GM12864 (cell line): ENCODE measurements at regions not wholly inside any gene's neighbourhood (a gene's known extent, or its start where the extent isn't known, plus 50 kb on each side); places are given as distances from the start of the nearest gene placed in this dataset.

Experiments used
- DNase-seq: peaks from one replicate; pipeline ENCODE4 v3.0.0-alpha.2; 2011; ENCODE audit warnings: low read depth
- H3K4me3 ChIP-seq: 2 replicates; pipeline ENCODE4 v1.5.1; 2011; ENCODE audit warnings: mild to moderate bottlenecking, low read depth, low read length, control low read depth
- TF ChIP-seq, protein P1 (sequence below): IDR thresholded peaks from 2 replicates; pipeline ENCODE4 v1.5.1; 2011; ENCODE audit warnings: low read depth, mild to moderate bottlenecking, moderate library complexity, low read length, control low read depth, inconsistent platforms; ENCODE audit errors: missing control alignments

DNA sequence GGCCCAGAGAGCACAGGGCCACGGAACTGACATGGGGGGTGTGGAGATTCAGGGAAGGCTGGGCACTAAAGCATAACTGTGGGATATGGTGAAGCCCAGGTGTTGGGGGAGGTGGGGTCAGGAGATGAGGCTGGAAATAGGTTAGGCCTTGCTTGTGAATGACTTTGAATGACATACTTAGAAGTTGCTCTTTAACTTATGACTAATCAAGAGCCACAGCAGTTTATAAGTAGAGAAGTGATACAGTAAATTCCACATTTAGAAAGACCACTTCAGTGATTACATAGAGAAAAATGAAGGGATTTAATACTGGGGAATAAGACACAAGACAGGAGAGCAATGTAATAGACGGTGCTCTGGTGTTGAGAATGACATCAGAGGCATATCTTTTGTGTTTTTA lies 120.8 kb upstream of the SEC61G start:
- H3K4me3 ChIP-seq: no peak overlapping the region
- no peak for DNase-seq
- TF ChIP-seq, protein P1, sequence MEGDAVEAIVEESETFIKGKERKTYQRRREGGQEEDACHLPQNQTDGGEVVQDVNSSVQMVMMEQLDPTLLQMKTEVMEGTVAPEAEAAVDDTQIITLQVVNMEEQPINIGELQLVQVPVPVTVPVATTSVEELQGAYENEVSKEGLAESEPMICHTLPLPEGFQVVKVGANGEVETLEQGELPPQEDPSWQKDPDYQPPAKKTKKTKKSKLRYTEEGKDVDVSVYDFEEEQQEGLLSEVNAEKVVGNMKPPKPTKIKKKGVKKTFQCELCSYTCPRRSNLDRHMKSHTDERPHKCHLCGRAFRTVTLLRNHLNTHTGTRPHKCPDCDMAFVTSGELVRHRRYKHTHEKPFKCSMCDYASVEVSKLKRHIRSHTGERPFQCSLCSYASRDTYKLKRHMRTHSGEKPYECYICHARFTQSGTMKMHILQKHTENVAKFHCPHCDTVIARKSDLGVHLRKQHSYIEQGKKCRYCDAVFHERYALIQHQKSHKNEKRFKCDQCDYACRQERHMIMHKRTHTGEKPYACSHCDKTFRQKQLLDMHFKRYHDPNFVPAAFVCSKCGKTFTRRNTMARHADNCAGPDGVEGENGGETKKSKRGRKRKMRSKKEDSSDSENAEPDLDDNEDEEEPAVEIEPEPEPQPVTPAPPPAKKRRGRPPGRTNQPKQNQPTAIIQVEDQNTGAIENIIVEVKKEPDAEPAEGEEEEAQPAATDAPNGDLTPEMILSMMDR: no peak

DNA sequence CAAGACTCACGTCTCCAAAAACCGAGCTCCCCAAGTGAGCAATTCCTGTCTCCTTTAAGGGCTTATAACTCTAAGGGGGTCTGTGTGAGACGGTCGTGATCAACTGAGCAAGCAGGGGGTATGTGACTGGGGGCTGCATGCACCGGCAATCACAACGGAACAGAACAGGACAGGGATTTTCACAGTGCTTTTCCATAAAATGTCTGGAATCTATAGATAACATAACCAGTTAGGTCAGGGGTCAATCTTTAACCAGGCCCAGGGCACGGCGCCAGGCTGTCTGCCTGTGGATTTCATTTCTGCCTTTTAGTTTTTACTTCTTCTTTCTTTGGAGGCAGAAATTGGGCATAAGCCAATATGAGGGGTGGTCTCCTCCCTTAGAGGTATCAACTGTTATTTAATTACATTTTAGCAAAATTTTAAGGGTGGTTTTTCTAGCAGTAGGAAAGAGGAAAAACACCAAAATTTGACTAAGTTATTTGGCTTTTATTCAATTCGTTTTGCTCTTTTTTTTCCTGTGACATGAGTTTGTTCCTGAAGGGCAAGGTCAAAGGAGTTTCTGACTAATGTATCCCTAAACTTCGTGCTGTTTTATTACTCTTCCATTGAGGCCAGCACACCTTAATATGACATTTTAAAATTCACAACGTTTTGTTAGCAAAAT lies 121.4 kb upstream of the SEC61G start:
- H3K4me3 ChIP-seq: no peak overlapping the region
- no peak for DNase-seq
- TF ChIP-seq, protein P1: no peak

DNA sequence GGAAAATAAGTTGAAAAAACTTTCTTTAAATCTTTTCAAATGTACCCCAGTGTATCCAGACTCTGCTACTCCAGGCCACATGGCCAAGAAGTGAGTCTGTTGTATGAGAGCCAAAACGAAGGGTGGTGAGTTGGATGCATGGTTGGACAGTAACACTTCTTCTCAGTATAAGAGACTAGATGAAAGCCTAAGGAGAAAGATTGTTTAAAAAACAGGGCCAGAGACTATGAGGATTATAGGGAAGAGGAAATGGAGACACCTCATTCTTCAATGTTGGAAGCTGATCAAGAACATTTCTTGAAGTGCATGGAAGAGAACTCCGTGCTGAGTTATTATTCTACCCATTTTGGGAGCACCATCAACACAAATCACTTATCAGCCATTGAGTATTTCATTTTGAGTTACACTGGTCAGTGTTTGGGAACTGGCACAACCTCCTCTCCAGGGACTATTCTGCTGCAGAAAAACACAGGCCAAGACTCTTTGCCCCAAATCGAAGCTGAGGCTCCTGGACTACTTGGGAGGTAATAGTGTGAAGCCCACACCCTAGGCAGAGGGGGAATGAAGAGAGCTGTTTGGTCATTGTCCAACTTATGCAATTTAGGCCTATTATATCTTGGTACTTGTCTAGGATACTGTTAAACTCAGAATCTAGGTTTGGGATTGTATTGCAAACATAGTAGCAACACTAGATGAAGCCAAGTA lies 123.0 kb upstream of the SEC61G start:
- no peak for DNase-seq
- TF ChIP-seq, protein P1: no peak
- H3K4me3 ChIP-seq: no peak overlapping the region

DNA sequence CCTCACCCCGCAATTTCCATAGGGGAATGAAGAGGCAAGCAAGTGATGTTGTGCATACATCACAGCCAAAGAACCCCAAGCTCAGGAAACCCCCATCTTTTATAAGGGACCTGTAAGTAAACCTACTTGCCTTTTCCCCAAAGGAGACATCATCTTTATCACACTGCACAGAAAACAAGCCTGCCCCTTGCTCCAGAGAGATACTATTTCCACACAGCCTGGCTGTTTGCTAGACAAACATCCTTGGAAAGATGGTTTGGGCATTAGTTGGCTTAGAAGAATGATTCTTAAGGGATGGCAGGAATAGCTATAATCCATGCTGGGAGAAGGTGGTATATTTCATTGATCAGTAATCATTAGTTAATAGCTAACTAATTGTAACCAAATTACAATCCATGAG lies 123.7 kb upstream of the SEC61G start:
- TF ChIP-seq, protein P1: no peak
- H3K4me3 ChIP-seq: no peak overlapping the region
- DNase-seq: no peak

DNA sequence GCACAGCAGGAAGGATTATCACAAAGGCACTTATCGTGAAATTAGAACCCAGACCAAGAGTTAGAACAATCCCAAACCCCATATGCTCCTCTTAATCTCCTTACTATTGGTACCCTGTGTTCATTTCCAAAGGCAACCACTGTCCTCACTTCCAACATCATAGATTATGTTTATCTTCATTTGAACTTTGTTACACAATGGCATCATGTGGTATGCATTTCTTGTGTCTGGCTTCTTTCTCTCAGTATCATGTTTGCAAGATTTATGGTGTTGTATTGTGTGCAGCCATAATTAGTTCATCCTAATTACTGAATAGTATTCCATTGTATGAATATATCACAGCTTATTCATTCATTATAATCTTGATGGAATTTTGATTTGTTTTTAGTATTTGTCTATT lies 124.6 kb upstream of the SEC61G start:
- H3K4me3 ChIP-seq: no peak overlapping the region
- DNase-seq: no peak
- TF ChIP-seq, protein P1: no peak

DNA sequence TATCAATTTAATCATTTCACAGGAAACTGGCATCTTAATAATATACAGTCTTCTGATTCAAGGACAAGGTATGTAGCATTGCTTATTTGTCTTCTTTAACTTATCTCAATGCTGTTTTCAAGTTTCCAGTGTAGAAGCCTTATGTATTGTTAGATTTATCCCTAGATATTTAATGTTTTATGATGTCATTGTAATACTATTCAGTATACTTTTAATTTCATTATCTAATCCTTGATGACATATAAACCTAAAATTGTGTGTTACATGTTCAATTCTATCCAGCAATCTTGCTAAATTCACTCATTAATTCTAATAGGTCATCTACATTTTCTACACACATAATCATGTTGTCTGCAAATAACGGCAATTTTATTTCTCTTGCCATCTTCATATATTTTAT lies 126.3 kb upstream of the SEC61G start:
- no peak overlapping the region for H3K4me3 ChIP-seq
- TF ChIP-seq, protein P1: no peak
- DNase-seq: no peak
